ENCODE measurements at regions not wholly inside any gene's neighbourhood (a gene's known extent, or its start where the extent isn't known, plus 50 kb on each side); places are given as distances from the start of the nearest gene placed in this dataset.

GRCh38 chr1:178580096-178580495 lies 67.2 kb downstream of the TEX35 start:
- Histone ChIP-seq H3K4me3 (ENCODE audit: low read length) (no peak overlapping the region), H3K4me1 (ENCODE audit: control insufficient read depth, insufficient read depth, low read length) (no peaks in the 10 kb centered on the region), H3K9me3 (ENCODE audit: control insufficient read depth, low read length) (no peaks in the 10 kb centered on the region), H3K9ac (ENCODE audit: extremely low read depth, low read length, poor library complexity, severe bottlenecking) (no peak overlapping the region), H3K27ac (ENCODE audit: low read depth, low read length) (no peak overlapping the region), H3K36me3 (ENCODE audit: control insufficient read depth, insufficient read depth, low read length) (no peaks in the 10 kb centered on the region), H3K27me3 (ENCODE audit: control insufficient read depth, insufficient read depth, low read length, poor library complexity, severe bottlenecking) (peaks cover 5% of the 10 kb centered on the region)
- Mint-ChIP-seq H3K4me1 (peaks cover 7% of the 10 kb centered on the region), H3K4me3 (no peak overlapping the region), H3K27me3 (ENCODE audit: insufficient read depth) (peaks cover 6% of the 10 kb centered on the region), H3K27ac (no peak overlapping the region), H3K36me3 (ENCODE audit: low read depth) (no peaks in the 10 kb centered on the region), H3K9me3 (no peaks in the 10 kb centered on the region)
- TF ChIP-seq CTCF (conservative IDR thresholded peaks at IDR 0.05), result no peak
- 94 to 100% methylated on average over 4 to 5 of the region's 5 CpGs for WGBS, 2 experiments (ENCODE audit: insufficient coverage in 1 of 2, insufficient read length in 1 of 2)
- DNase-seq, result no peak

GRCh38 chr1:178580876-178581275 lies 68.0 kb downstream of the TEX35 start:
- no peak overlapping the region for H3K4me3 ChIP-seq (ENCODE audit: low read length)
- no peak overlapping the region for H3K27ac Mint-ChIP-seq
- H3K27me3 ChIP-seq (ENCODE audit: control insufficient read depth, insufficient read depth, low read length, poor library complexity, severe bottlenecking), result peaks cover 5% of the 10 kb centered on the region
- no peaks in the 10 kb centered on the region for H3K4me1 ChIP-seq (ENCODE audit: control insufficient read depth, insufficient read depth, low read length)
- no peak overlapping the region for H3K9ac ChIP-seq (ENCODE audit: extremely low read depth, low read length, poor library complexity, severe bottlenecking)
- DNase-seq, result no peak
- H3K9me3 ChIP-seq (ENCODE audit: control insufficient read depth, low read length), result no peaks in the 10 kb centered on the region
- peaks cover 6% of the 10 kb centered on the region for H3K27me3 Mint-ChIP-seq (ENCODE audit: insufficient read depth)
- H3K9me3 Mint-ChIP-seq, result no peaks in the 10 kb centered on the region
- no peaks in the 10 kb centered on the region for H3K36me3 Mint-ChIP-seq (ENCODE audit: low read depth)
- H3K27ac ChIP-seq (ENCODE audit: low read depth, low read length), result no peak overlapping the region
- peaks cover 4% of the 10 kb centered on the region for H3K4me1 Mint-ChIP-seq
- no peak overlapping the region for H3K4me3 Mint-ChIP-seq
- H3K36me3 ChIP-seq (ENCODE audit: control insufficient read depth, insufficient read depth, low read length), result no peaks in the 10 kb centered on the region
- WGBS, 2 experiments (ENCODE audit: insufficient coverage in 1 of 2, insufficient read length in 1 of 2), result 86 to 94% methylated on average over 4 to 5 of the region's 5 CpGs
- no peak for TF ChIP-seq CTCF (conservative IDR thresholded peaks at IDR 0.05)

- Histone ChIP-seq H3K9ac (ENCODE audit: extremely low read depth, low read length, poor library complexity, severe bottlenecking) (no peak overlapping the region), H3K4me3 (ENCODE audit: low read length) (no peak overlapping the region), H3K9me3 (ENCODE audit: control insufficient read depth, low read length) (no peaks in the 10 kb centered on the region), H3K27me3 (ENCODE audit: control insufficient read depth, insufficient read depth, low read length, poor library complexity, severe bottlenecking) (peaks cover 5% of the 10 kb centered on the region), H3K27ac (ENCODE audit: low read depth, low read length) (no peak overlapping the region), H3K36me3 (ENCODE audit: control insufficient read depth, insufficient read depth, low read length) (no peaks in the 10 kb centered on the region), H3K4me1 (ENCODE audit: control insufficient read depth, insufficient read depth, low read length) (no peaks in the 10 kb centered on the region)
- Mint-ChIP-seq H3K4me3 (no peak overlapping the region), H3K9me3 (no peaks in the 10 kb centered on the region), H3K4me1 (peaks cover 3% of the 10 kb centered on the region), H3K27ac (no peak overlapping the region), H3K27me3 (ENCODE audit: insufficient read depth) (peaks cover 6% of the 10 kb centered on the region), H3K36me3 (ENCODE audit: low read depth) (no peaks in the 10 kb centered on the region)
- peak; percentile 25 for TF ChIP-seq CTCF (conservative IDR thresholded peaks at IDR 0.05)
- 48 to 50% methylated on average over 7 to 12 of the region's 12 CpGs for WGBS, 2 experiments (ENCODE audit: insufficient coverage in 1 of 2, insufficient read length in 1 of 2)
- peak; percentile 91 for DNase-seq
Measured at GRCh38 chr1:178581351-178582303, 68.7 kb downstream of the TEX35 start.
